SK-N-SH (cell line): ENCODE measurements at regions not wholly inside any gene's neighbourhood (a gene's known extent, or its start where the extent isn't known, plus 50 kb on each side); places are given as distances from the start of the nearest gene placed in this dataset.

Source experiments
- CTCF ChIA-PET: fragments of 300-600, 350-600 bp; formaldehyde crosslinking; extraction: SDS; loops from one replicate; lab custom pipeline; 2021; lab: Yijun Ruan, JAX
- POLR2A ChIA-PET: fragments of 350-600 bp; sonication (Branson Sonifier 250); formaldehyde crosslinking; extraction: SDS; loops from one replicate; lab custom pipeline; 2020; ENCODE audit warnings: antibody characterized with exemption, inconsistent platforms; lab: Yijun Ruan, JAX
- DNase-seq: peaks from one replicate; pipeline ENCODE4 v3.0.0; 2012
- H2AFZ ChIP-seq: fragments of 200-600 bp; sonication (generic); 2 replicates; pipeline ENCODE4 v1.8.1; 2016; ENCODE audit warnings: antibody characterized with exemption, mild to moderate bottlenecking, low read depth
- H3F3A ChIP-seq: fragments of 200-600 bp; sonication (generic); replicated peaks from 2 replicates; pipeline ENCODE3; 2016; ENCODE audit warnings: antibody characterized with exemption, mild to moderate bottlenecking; ENCODE audit not compliant: insufficient read depth
- H3K27ac ChIP-seq, 2 experiments: fragments of 200-500 bp in 1 of 2; fragments of 200-600 bp in 1 of 2; sonication (Bioruptor generic) in 1 of 2; sonication (generic), shearing (Covaris generic) in 1 of 2; 2 replicates each; pipeline versions ENCODE4 v1.5.1 to v1.6.1; 2014 to 2016; ENCODE audit warnings: low read depth in 2 of 2, inconsistent platforms in 1 of 2, low read length in 1 of 2, mild to moderate bottlenecking in 1 of 2, mixed read lengths in 1 of 2
- H3K27me3 ChIP-seq: fragments of 200-600 bp; sonication (generic), shearing (Covaris generic); 2 replicates; pipeline ENCODE4 v1.6.1; 2016; ENCODE audit warnings: mixed run types; ENCODE audit not compliant: insufficient read depth
- H3K36me3 ChIP-seq, 2 experiments: fragments of 200-500 bp in 1 of 2; fragments of 200-600 bp in 1 of 2; sonication (Bioruptor generic) in 1 of 2; sonication (generic) in 1 of 2; replicated peaks in 1 of 2; 2 replicates each; pipeline versions ENCODE3 to v1.5.1; 2014 to 2016; ENCODE audit warnings: low read length in 1 of 2, mild to moderate bottlenecking in 1 of 2; ENCODE audit not compliant: insufficient read depth in 2 of 2, control insufficient read depth in 1 of 2
- H3K4me1 ChIP-seq, 2 experiments: fragments of 200-500 bp in 1 of 2; fragments of 200-600 bp in 1 of 2; sonication (Bioruptor generic) in 1 of 2; sonication (generic), shearing (Covaris generic) in 1 of 2; 2 replicates each; pipeline versions ENCODE4 v1.5.1 to v1.6.1; 2014 to 2016; ENCODE audit warnings: low read depth in 1 of 2, low read length in 1 of 2, mixed run types in 1 of 2; ENCODE audit not compliant: insufficient read depth in 2 of 2, control insufficient read depth in 1 of 2
- H3K4me2 ChIP-seq: fragments of 200-600 bp; sonication (generic), shearing (Covaris generic); 2 replicates; pipeline ENCODE4 v1.6.1; 2017; ENCODE audit warnings: mixed run types
- H3K4me3 ChIP-seq, 2 experiments: fragments of 200-500 bp in 1 of 2; fragments of 200-600 bp in 1 of 2; sonication (Bioruptor generic) in 1 of 2; sonication (generic), shearing (Covaris generic) in 1 of 2; 2 replicates each; pipeline versions ENCODE4 v1.5.1 to v1.8.1; 2014 to 2016; ENCODE audit warnings: low read depth in 2 of 2, inconsistent platforms in 1 of 2, low read length in 1 of 2, mild to moderate bottlenecking in 1 of 2, mixed read lengths in 1 of 2, moderate library complexity in 1 of 2
- H3K79me2 ChIP-seq: fragments of 200-600 bp; sonication (generic); 2 replicates; pipeline ENCODE4 v1.8.1; 2017; ENCODE audit warnings: mild to moderate bottlenecking; ENCODE audit not compliant: insufficient read depth
- H3K9ac ChIP-seq: fragments of 200-600 bp; sonication (generic); 2 replicates; pipeline ENCODE4 v1.6.1; 2017; ENCODE audit warnings: mixed run types
- H3K9me2 ChIP-seq: fragments of 200-600 bp; sonication (generic); 2 replicates; pipeline ENCODE4 v1.6.1; 2017; ENCODE audit warnings: mixed run types
- H3K9me3 ChIP-seq: fragments of 200-600 bp; sonication (generic); 2 replicates; pipeline ENCODE4 v1.6.1; 2017; ENCODE audit warnings: mixed run types, mild to moderate bottlenecking, moderate library complexity
- H4K20me1 ChIP-seq: fragments of 200-600 bp; sonication (generic); 2 replicates; pipeline ENCODE4 v1.6.1; 2017; ENCODE audit warnings: mild to moderate bottlenecking, mixed run types; ENCODE audit not compliant: insufficient read depth
- CHD2 ChIP-seq: fragments of 150-350 bp; IDR thresholded peaks from 2 replicates; pipeline ENCODE4 v1.6.1; 2018; ENCODE audit warnings: low read length; ENCODE audit not compliant: partially characterized antibody
- EP300 ChIP-seq, 2 experiments: IDR thresholded peaks; 2 replicates each; pipeline versions ENCODE4 v1.4.0 to v1.6.1; 2012; ENCODE audit warnings: borderline replicate concordance in 1 of 2, low read depth in 1 of 2, low read length in 1 of 2
- EZH2phosphoT487 ChIP-seq: fragments of 200-600 bp; sonication (generic); IDR thresholded peaks from 2 replicates; pipeline ENCODE4 v1.6.1; 2017; ENCODE audit warnings: low read depth, mixed run types, mild to moderate bottlenecking, antibody characterized with exemption, moderate library complexity, borderline replicate concordance
- FOXM1 ChIP-seq: IDR thresholded peaks from 2 replicates; pipeline ENCODE4 v1.4.0; 2012; ENCODE audit warnings: low read depth, mild to moderate bottlenecking
- GABPA ChIP-seq: IDR thresholded peaks from 2 replicates; pipeline ENCODE4 v1.4.0; 2012; ENCODE audit warnings: low read depth, mild to moderate bottlenecking
- GATA2 ChIP-seq: sonication (generic); formaldehyde crosslinking; IDR thresholded peaks from 2 replicates; pipeline ENCODE4 v1.5.0; 2020; ENCODE audit warnings: mild to moderate bottlenecking, missing genetic modification reagents
- NFIC ChIP-seq: IDR thresholded peaks from 2 replicates; pipeline ENCODE4 v1.4.0; 2012; ENCODE audit warnings: borderline replicate concordance
- NRF1 ChIP-seq: IDR thresholded peaks from 2 replicates; pipeline ENCODE4 v1.6.1; 2012; ENCODE audit warnings: low read depth, mild to moderate bottlenecking, low read length
- POLR2AphosphoS5 ChIP-seq: IDR thresholded peaks from 2 replicates; pipeline ENCODE4 v1.6.1; 2012; ENCODE audit warnings: low read depth, low read length
- RAD21 ChIP-seq: IDR thresholded peaks from 2 replicates; pipeline ENCODE4 v1.6.1; 2012; ENCODE audit warnings: mild to moderate bottlenecking, low read length
- SIN3A ChIP-seq: IDR thresholded peaks from 2 replicates; pipeline ENCODE4 v1.6.1; 2012; ENCODE audit warnings: low read depth, mild to moderate bottlenecking, low read length, moderate library complexity, borderline replicate concordance
- SMC3 ChIP-seq: IDR thresholded peaks from 2 replicates; pipeline ENCODE4 v1.6.1; 2012; ENCODE audit warnings: low read depth, low read length, improper control_type of control experiment
- YY1 ChIP-seq: IDR thresholded peaks from 2 replicates; pipeline ENCODE4 v1.4.0; 2012; ENCODE audit warnings: low read depth, mild to moderate bottlenecking
- WGBS: methylation state at CpG from one replicate; pipeline ENCODE4 v1.1.6; 2017; ENCODE audit warnings: low lambda C conversion rate; 5-methylcytosine and 5-hydroxymethylcytosine counted together
- TF ChIP-seq, protein P1 (sequence below): IDR thresholded peaks from 2 replicates; pipeline ENCODE4 v1.6.1; 2012; ENCODE audit warnings: mild to moderate bottlenecking, low read depth, low read length, moderate library complexity
- TF ChIP-seq, protein P2 (sequence below): fragments of 200-600 bp; sonication (generic); IDR thresholded peaks from 2 replicates; pipeline ENCODE4 v1.6.1; 2017; ENCODE audit warnings: antibody characterized with exemption, mild to moderate bottlenecking, moderate library complexity

DNA sequence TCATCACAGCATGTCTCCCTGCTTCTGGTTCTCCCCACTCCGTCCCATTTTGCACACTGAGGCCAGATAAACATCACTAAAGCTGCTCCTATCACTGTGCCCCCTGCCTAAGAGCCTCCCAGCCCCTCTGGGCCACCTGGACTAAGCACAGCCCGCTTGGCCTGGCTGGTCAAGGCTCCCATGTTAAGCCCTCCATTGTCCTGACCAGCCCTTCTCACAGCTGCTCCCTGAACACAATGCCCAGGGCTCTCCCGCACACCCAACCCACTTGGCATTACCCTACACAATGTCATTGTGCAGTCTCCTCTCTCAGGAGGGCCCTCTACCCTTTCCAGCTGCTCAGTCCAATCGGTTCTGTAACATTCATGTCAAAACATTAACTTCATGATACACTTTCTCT is 133.4 kb downstream of the NUFIP1 start:
- Histone ChIP-seq H3K27me3 (no peaks in the 10 kb centered on the region), H3K9ac (no peak overlapping the region), H3K79me2 (no peaks in the 10 kb centered on the region), H2AFZ (no peak overlapping the region), H3K4me3 (no peak overlapping the region), H3K4me1 (no peaks in the 10 kb centered on the region; a peak in 1 of 4 replicates), H3K27ac (no peak overlapping the region), H4K20me1 (no peaks in the 10 kb centered on the region), H3K4me2 (no peak overlapping the region), H3K36me3 (no peaks in the 10 kb centered on the region), H3F3A (no peaks in the 10 kb centered on the region), H3K9me3 (no peaks in the 10 kb centered on the region), H3K9me2 (no peaks in the 10 kb centered on the region)
- CTCF ChIA-PET = no interaction called here
- 76% methylated on average over 3 of the region's 4 CpGs for WGBS
- POLR2A ChIA-PET = no interaction called here
- DNase-seq = no peak
- TF ChIP-seq EZH2phosphoT487 (no peak), EP300 (IDR thresholded peaks at IDR 0.05; ENCODE audit: borderline replicate concordance in 1 of 2, low read depth in 1 of 2, low read length in 1 of 2) (no peak), GABPA (no peak), NRF1 (no peak), RAD21 (no peak), YY1 (no peak), GATA2 (no peak), FOXM1 (no peak), SIN3A (no peak), SMC3 (no peak), NFIC (no peak), CHD2 (no peak), POLR2AphosphoS5 (no peak)
- TF ChIP-seq, protein P1, sequence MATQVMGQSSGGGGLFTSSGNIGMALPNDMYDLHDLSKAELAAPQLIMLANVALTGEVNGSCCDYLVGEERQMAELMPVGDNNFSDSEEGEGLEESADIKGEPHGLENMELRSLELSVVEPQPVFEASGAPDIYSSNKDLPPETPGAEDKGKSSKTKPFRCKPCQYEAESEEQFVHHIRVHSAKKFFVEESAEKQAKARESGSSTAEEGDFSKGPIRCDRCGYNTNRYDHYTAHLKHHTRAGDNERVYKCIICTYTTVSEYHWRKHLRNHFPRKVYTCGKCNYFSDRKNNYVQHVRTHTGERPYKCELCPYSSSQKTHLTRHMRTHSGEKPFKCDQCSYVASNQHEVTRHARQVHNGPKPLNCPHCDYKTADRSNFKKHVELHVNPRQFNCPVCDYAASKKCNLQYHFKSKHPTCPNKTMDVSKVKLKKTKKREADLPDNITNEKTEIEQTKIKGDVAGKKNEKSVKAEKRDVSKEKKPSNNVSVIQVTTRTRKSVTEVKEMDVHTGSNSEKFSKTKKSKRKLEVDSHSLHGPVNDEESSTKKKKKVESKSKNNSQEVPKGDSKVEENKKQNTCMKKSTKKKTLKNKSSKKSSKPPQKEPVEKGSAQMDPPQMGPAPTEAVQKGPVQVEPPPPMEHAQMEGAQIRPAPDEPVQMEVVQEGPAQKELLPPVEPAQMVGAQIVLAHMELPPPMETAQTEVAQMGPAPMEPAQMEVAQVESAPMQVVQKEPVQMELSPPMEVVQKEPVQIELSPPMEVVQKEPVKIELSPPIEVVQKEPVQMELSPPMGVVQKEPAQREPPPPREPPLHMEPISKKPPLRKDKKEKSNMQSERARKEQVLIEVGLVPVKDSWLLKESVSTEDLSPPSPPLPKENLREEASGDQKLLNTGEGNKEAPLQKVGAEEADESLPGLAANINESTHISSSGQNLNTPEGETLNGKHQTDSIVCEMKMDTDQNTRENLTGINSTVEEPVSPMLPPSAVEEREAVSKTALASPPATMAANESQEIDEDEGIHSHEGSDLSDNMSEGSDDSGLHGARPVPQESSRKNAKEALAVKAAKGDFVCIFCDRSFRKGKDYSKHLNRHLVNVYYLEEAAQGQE = no peak
- TF ChIP-seq, protein P2, sequence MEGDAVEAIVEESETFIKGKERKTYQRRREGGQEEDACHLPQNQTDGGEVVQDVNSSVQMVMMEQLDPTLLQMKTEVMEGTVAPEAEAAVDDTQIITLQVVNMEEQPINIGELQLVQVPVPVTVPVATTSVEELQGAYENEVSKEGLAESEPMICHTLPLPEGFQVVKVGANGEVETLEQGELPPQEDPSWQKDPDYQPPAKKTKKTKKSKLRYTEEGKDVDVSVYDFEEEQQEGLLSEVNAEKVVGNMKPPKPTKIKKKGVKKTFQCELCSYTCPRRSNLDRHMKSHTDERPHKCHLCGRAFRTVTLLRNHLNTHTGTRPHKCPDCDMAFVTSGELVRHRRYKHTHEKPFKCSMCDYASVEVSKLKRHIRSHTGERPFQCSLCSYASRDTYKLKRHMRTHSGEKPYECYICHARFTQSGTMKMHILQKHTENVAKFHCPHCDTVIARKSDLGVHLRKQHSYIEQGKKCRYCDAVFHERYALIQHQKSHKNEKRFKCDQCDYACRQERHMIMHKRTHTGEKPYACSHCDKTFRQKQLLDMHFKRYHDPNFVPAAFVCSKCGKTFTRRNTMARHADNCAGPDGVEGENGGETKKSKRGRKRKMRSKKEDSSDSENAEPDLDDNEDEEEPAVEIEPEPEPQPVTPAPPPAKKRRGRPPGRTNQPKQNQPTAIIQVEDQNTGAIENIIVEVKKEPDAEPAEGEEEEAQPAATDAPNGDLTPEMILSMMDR = no peak
